ENCODE measurements at regions not wholly inside any gene's neighbourhood (a gene's known extent, or its start where the extent isn't known, plus 50 kb on each side); places are given as distances from the start of the nearest gene placed in this dataset.

GRCh38 chr5:3511934-3512333 is 83.7 kb upstream of the IRX1 start:
- no peak for ATAC-seq (ENCODE audit: low FRiP score)
- DNase-seq (ENCODE audit: low spot score), result no peak
- no peak for TF ChIP-seq CTCF (IDR thresholded peaks at IDR 0.05)

- TF ChIP-seq CTCF (IDR thresholded peaks at IDR 0.05), result no peak
- no peak for ATAC-seq (ENCODE audit: low FRiP score)
- DNase-seq (ENCODE audit: low spot score), result no peak
These were observed 84.1 kb upstream of the IRX1 start for GRCh38 chr5:3511519-3511918.

- ATAC-seq (ENCODE audit: low FRiP score) (no peak), DNase-seq (ENCODE audit: low spot score) (no peak)
- no peak for TF ChIP-seq CTCF (IDR thresholded peaks at IDR 0.05)
These were observed 84.8 kb upstream of the IRX1 start for GRCh38 chr5:3510642-3511417.

GRCh38 chr5:3509290-3509689 is 86.3 kb upstream of the IRX1 start:
- ATAC-seq (ENCODE audit: low FRiP score), result no peak
- TF ChIP-seq CTCF (IDR thresholded peaks at IDR 0.05), result no peak
- DNase-seq (ENCODE audit: low spot score), result no peak

- DNase-seq (ENCODE audit: low spot score) (no peak), ATAC-seq (ENCODE audit: low FRiP score) (no peak)
- no peak for TF ChIP-seq CTCF (IDR thresholded peaks at IDR 0.05)
These were observed 87.2 kb upstream of the IRX1 start for GRCh38 chr5:3508395-3508794.

- ATAC-seq (ENCODE audit: low FRiP score), result no peak
- DNase-seq (ENCODE audit: low spot score), result no peak
- TF ChIP-seq CTCF (IDR thresholded peaks at IDR 0.05), result no peak
These were observed 104.6 kb upstream of the IRX1 start for GRCh38 chr5:3490957-3491507.

GRCh38 chr5:3489239-3489843 is 106.3 kb upstream of the IRX1 start:
- ATAC-seq (ENCODE audit: low FRiP score) (no peak), DNase-seq (ENCODE audit: low spot score) (no peak)
- no peak for TF ChIP-seq CTCF (IDR thresholded peaks at IDR 0.05)
